Esophagus muscularis mucosa (tissue), 3 donors: ENCODE measurements at regions not wholly inside any gene's neighbourhood (a gene's known extent, or its start where the extent isn't known, plus 50 kb on each side); places are given as distances from the start of the nearest gene placed in this dataset.

Experiments used
- POLR2A ChIP-seq: fragments of 450-650 bp; IDR thresholded peaks from one replicate; pipeline ENCODE4 v1.6.1; 2017; ENCODE audit warnings: antibody characterized with exemption, moderate library complexity, mild to moderate bottlenecking, low read depth
- POLR2AphosphoS5 ChIP-seq, 2 donors: sonication (generic); formaldehyde crosslinking; IDR thresholded peaks; one replicate each; pipeline ENCODE4 v1.6.1; 2017; ENCODE audit warnings: antibody characterized with exemption in 2 of 2
- TF ChIP-seq, protein P1 (sequence below), 3 experiments: fragments of 200-600 bp in 2 of 3; fragments of 450-650 bp in 1 of 3; sonication (generic) in 2 of 3; IDR thresholded peaks; one replicate each; pipeline ENCODE4 v1.5.1; 2017 to 2019; ENCODE audit warnings: antibody characterized with exemption in 3 of 3, mild to moderate bottlenecking in 2 of 3, moderate library complexity in 1 of 3

DNA sequence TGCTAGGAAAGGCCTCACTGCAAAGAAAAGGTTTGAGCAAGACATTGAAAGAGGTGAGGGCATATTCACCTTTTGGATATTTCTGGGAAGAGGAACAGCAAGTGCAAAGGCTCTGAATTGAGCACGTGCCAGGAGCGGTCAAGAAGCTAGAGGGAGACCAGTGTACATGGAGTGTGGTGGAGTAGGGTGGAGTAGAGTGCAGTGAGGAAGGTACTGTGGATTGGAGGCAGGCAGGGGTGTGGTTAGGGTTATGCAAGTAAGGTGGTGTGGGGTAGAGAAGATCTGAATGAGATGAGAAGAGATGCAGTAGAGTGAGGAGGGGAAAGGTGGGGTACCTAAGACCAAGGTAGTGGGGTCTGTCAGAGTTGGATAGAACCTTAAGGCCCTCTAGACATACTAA lies 119.6 kb downstream of the OMA1 start:
- TF ChIP-seq, protein P1, sequence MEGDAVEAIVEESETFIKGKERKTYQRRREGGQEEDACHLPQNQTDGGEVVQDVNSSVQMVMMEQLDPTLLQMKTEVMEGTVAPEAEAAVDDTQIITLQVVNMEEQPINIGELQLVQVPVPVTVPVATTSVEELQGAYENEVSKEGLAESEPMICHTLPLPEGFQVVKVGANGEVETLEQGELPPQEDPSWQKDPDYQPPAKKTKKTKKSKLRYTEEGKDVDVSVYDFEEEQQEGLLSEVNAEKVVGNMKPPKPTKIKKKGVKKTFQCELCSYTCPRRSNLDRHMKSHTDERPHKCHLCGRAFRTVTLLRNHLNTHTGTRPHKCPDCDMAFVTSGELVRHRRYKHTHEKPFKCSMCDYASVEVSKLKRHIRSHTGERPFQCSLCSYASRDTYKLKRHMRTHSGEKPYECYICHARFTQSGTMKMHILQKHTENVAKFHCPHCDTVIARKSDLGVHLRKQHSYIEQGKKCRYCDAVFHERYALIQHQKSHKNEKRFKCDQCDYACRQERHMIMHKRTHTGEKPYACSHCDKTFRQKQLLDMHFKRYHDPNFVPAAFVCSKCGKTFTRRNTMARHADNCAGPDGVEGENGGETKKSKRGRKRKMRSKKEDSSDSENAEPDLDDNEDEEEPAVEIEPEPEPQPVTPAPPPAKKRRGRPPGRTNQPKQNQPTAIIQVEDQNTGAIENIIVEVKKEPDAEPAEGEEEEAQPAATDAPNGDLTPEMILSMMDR (IDR thresholded peaks at IDR 0.05), result no peak
- TF ChIP-seq POLR2A (no peak), POLR2AphosphoS5 (IDR thresholded peaks at IDR 0.05) (no peak)
